ENCODE measurements at regions not wholly inside any gene's neighbourhood (a gene's known extent, or its start where the extent isn't known, plus 50 kb on each side); places are given as distances from the start of the nearest gene placed in this dataset.

- DNase-seq (ENCODE audit: low spot score in 2 of 2), result no peak
- Histone ChIP-seq H3K27me3 (no peaks in the 10 kb centered on the region), H3K4me3 (no peak overlapping the region), H3K36me3 (no peaks in the 10 kb centered on the region), H3K9me3 (no peaks in the 10 kb centered on the region), H3K27ac (no peak overlapping the region), H3K4me1 (no peaks in the 10 kb centered on the region)
- TF ChIP-seq POLR2A (IDR thresholded peaks at IDR 0.05) (no peak), EP300 (IDR thresholded peaks at IDR 0.05) (no peak), POLR2AphosphoS5 (IDR thresholded peaks at IDR 0.05) (no peak)
- TF ChIP-seq, protein P1, sequence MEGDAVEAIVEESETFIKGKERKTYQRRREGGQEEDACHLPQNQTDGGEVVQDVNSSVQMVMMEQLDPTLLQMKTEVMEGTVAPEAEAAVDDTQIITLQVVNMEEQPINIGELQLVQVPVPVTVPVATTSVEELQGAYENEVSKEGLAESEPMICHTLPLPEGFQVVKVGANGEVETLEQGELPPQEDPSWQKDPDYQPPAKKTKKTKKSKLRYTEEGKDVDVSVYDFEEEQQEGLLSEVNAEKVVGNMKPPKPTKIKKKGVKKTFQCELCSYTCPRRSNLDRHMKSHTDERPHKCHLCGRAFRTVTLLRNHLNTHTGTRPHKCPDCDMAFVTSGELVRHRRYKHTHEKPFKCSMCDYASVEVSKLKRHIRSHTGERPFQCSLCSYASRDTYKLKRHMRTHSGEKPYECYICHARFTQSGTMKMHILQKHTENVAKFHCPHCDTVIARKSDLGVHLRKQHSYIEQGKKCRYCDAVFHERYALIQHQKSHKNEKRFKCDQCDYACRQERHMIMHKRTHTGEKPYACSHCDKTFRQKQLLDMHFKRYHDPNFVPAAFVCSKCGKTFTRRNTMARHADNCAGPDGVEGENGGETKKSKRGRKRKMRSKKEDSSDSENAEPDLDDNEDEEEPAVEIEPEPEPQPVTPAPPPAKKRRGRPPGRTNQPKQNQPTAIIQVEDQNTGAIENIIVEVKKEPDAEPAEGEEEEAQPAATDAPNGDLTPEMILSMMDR (IDR thresholded peaks at IDR 0.05), result no peak
- WGBS, result 65% methylated on average over 3 of the region's 3 CpGs
These were observed 620.2 kb downstream of the ANKRD7 start for GRCh38 chr7:118844748-118845147.

DNA sequence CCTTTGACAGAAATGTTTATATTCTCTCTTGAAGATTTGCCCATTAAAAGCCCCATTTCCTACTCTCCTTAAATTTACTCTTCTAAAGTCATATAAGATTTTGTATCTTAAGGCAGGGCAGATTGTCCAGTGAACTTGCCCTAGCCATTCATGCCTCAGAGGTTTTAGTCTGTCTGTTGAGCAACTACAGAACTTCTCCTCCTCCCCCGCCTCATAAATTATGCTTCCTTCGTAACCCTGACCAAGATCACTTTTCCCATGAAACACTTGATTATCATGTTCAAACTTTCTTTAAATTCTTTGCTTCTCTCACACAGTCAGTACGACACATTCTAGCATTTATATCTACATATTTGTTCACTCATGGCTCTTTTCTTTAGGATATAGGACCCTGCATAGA, 621.3 kb downstream of the ANKRD7 start:
- 94% methylated on average over 3 of the region's 3 CpGs for WGBS
- no peaks in the 10 kb centered on the region for H3K9me3 ChIP-seq
- no peak overlapping the region for H3K4me3 ChIP-seq
- DNase-seq (ENCODE audit: low spot score in 2 of 2), result no peak
- no peaks in the 10 kb centered on the region for H3K27me3 ChIP-seq
- TF ChIP-seq, protein P1 (IDR thresholded peaks at IDR 0.05), result no peak
- TF ChIP-seq POLR2AphosphoS5 (IDR thresholded peaks at IDR 0.05) (no peak), EP300 (IDR thresholded peaks at IDR 0.05) (no peak), POLR2A (IDR thresholded peaks at IDR 0.05) (no peak)
- no peak overlapping the region for H3K27ac ChIP-seq
- no peaks in the 10 kb centered on the region for H3K36me3 ChIP-seq
- H3K4me1 ChIP-seq, result no peaks in the 10 kb centered on the region

DNA sequence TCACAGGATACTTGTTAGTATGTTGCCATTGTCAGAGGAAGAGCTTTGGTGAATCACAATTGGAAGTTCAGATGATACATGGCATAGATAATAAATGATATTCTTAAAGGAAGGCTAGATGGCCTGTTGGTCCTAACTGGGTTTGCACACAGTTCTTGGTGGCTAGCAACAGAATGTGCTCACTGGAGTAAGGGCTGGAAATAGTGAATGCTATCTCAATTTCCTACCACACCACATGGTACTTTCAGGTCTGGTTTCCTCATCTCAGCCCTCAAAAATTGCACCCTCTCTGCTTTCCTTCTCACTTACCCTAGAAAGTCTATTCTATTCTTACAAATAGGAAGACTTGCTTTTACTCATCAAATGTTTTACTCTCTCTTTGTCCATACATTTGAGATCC, 622.5 kb downstream of the ANKRD7 start:
- Histone ChIP-seq H3K27me3 (no peaks in the 10 kb centered on the region), H3K27ac (no peak overlapping the region), H3K4me1 (no peaks in the 10 kb centered on the region), H3K36me3 (no peaks in the 10 kb centered on the region), H3K4me3 (no peak overlapping the region), H3K9me3 (no peaks in the 10 kb centered on the region)
- TF ChIP-seq EP300 (IDR thresholded peaks at IDR 0.05) (no peak), POLR2AphosphoS5 (IDR thresholded peaks at IDR 0.05) (no peak), POLR2A (IDR thresholded peaks at IDR 0.05) (no peak)
- TF ChIP-seq, protein P1 (IDR thresholded peaks at IDR 0.05), result no peak
- DNase-seq (ENCODE audit: low spot score in 2 of 2), result no peak

- H3K36me3 ChIP-seq, result no peaks in the 10 kb centered on the region
- no peaks in the 10 kb centered on the region for H3K9me3 ChIP-seq
- DNase-seq (ENCODE audit: low spot score in 2 of 2), result no peak
- WGBS, result 54% methylated on average over 3 of the region's 3 CpGs
- no peak overlapping the region for H3K4me3 ChIP-seq
- H3K4me1 ChIP-seq, result peaks cover 3% of the 10 kb centered on the region
- TF ChIP-seq POLR2AphosphoS5 (IDR thresholded peaks at IDR 0.05) (no peak), POLR2A (IDR thresholded peaks at IDR 0.05) (no peak), EP300 (IDR thresholded peaks at IDR 0.05) (no peak)
- TF ChIP-seq, protein P1 (IDR thresholded peaks at IDR 0.05), result no peak
- no peaks in the 10 kb centered on the region for H3K27me3 ChIP-seq
- no peak overlapping the region for H3K27ac ChIP-seq
These were observed 630.8 kb downstream of the ANKRD7 start for GRCh38 chr7:118855290-118855689.

- H3K27me3 ChIP-seq, result no peaks in the 10 kb centered on the region
- WGBS, result 93% methylated on average over 40 of the region's 49 CpGs
- H3K4me1 ChIP-seq, result peaks cover 3% of the 10 kb centered on the region
- no peak overlapping the region for H3K27ac ChIP-seq
- no peaks in the 10 kb centered on the region for H3K36me3 ChIP-seq
- DNase-seq (ENCODE audit: low spot score in 2 of 2), result no peak
- no peak for TF ChIP-seq EP300 (IDR thresholded peaks at IDR 0.05)
- TF ChIP-seq, protein P1 (IDR thresholded peaks at IDR 0.05), result no peak
- no peak for TF ChIP-seq POLR2A (IDR thresholded peaks at IDR 0.05)
- TF ChIP-seq POLR2AphosphoS5 (IDR thresholded peaks at IDR 0.05), result no peak
- H3K4me3 ChIP-seq, result peak overlapping the region; percentile 37
- H3K9me3 ChIP-seq, result no peaks in the 10 kb centered on the region
These were observed 634.2 kb downstream of the ANKRD7 start for GRCh38 chr7:118858651-118859149.
